ENCODE measurements at regions not wholly inside any gene's neighbourhood (a gene's known extent, or its start where the extent isn't known, plus 50 kb on each side); places are given as distances from the start of the nearest gene placed in this dataset.

GRCh38 chr4:53931461-53931961 lies 132.9 kb downstream of the CHIC2 start:
- intact Hi-C loops (cut with micrococcal nuclease), result loop anchor here (2.0 kb wide), 1 partner anchor 159 kb away; no protein-coding TSS in a partner anchor
- no peak for DNase-seq (ENCODE audit: low spot score)
- no peaks in the 10 kb centered on the region for H3K36me3 Mint-ChIP-seq (ENCODE audit: low read depth)
- peaks cover 12% of the 10 kb centered on the region for H3K27me3 Mint-ChIP-seq (ENCODE audit: low read depth)
- H3K4me1 Mint-ChIP-seq (ENCODE audit: low read depth), result no peaks in the 10 kb centered on the region
- no peak overlapping the region for H3K27ac Mint-ChIP-seq
- H3K4me3 Mint-ChIP-seq (ENCODE audit: low read depth), result no peak overlapping the region
- no peaks in the 10 kb centered on the region for H3K9me3 Mint-ChIP-seq

- no peak for DNase-seq (ENCODE audit: low spot score)
- no peaks in the 10 kb centered on the region for H3K4me1 Mint-ChIP-seq (ENCODE audit: low read depth)
- intact Hi-C loops (cut with micrococcal nuclease), result loop anchor here (1.0 to 10.0 kb wide), 3 partner anchors 161 to 915 kb away; no protein-coding TSS in a partner anchor
- H3K36me3 Mint-ChIP-seq (ENCODE audit: low read depth), result no peaks in the 10 kb centered on the region
- H3K4me3 Mint-ChIP-seq (ENCODE audit: low read depth), result no peak overlapping the region
- H3K27me3 Mint-ChIP-seq (ENCODE audit: low read depth), result peaks cover 11% of the 10 kb centered on the region
- H3K27ac Mint-ChIP-seq, result no peak overlapping the region
- no peaks in the 10 kb centered on the region for H3K9me3 Mint-ChIP-seq
These were observed 134.2 kb downstream of the CHIC2 start for GRCh38 chr4:53929955-53930798.

GRCh38 chr4:53929311-53929710 lies 135.1 kb downstream of the CHIC2 start:
- Mint-ChIP-seq H3K27me3 (ENCODE audit: low read depth) (peaks cover 12% of the 10 kb centered on the region), H3K36me3 (ENCODE audit: low read depth) (no peaks in the 10 kb centered on the region), H3K9me3 (no peaks in the 10 kb centered on the region), H3K4me1 (ENCODE audit: low read depth) (no peaks in the 10 kb centered on the region), H3K4me3 (ENCODE audit: low read depth) (no peak overlapping the region), H3K27ac (no peak overlapping the region)
- intact Hi-C loops (cut with micrococcal nuclease), result loop anchor here (10.0 kb wide), 1 partner anchor 915 kb away; no protein-coding TSS in a partner anchor
- no peak for DNase-seq (ENCODE audit: low spot score)

- Mint-ChIP-seq H3K4me1 (ENCODE audit: low read depth) (no peaks in the 10 kb centered on the region), H3K27me3 (ENCODE audit: low read depth) (peaks cover 16% of the 10 kb centered on the region), H3K36me3 (ENCODE audit: low read depth) (no peaks in the 10 kb centered on the region), H3K27ac (no peak overlapping the region), H3K9me3 (no peaks in the 10 kb centered on the region), H3K4me3 (ENCODE audit: low read depth) (no peak overlapping the region)
- DNase-seq (ENCODE audit: low spot score), result no peak
- intact Hi-C loops (cut with micrococcal nuclease), result loop anchor here (10.0 kb wide), 1 partner anchor 914 kb away; no protein-coding TSS in a partner anchor
These were observed 135.6 kb downstream of the CHIC2 start for GRCh38 chr4:53928825-53929224.

GRCh38 chr4:53925050-53925605 lies 139.3 kb downstream of the CHIC2 start:
- intact Hi-C loops (cut with micrococcal nuclease), result loop anchor here (10.0 kb wide), 1 partner anchor 910 kb away; no protein-coding TSS in a partner anchor
- H3K4me3 Mint-ChIP-seq (ENCODE audit: low read depth), result no peak overlapping the region
- no peak overlapping the region for H3K27ac Mint-ChIP-seq
- H3K9me3 Mint-ChIP-seq, result no peaks in the 10 kb centered on the region
- peaks cover 14% of the 10 kb centered on the region for H3K27me3 Mint-ChIP-seq (ENCODE audit: low read depth)
- no peak for DNase-seq (ENCODE audit: low spot score)
- no peaks in the 10 kb centered on the region for H3K36me3 Mint-ChIP-seq (ENCODE audit: low read depth)
- H3K4me1 Mint-ChIP-seq (ENCODE audit: low read depth), result no peaks in the 10 kb centered on the region

- H3K9me3 Mint-ChIP-seq, result no peaks in the 10 kb centered on the region
- H3K36me3 Mint-ChIP-seq (ENCODE audit: low read depth), result no peaks in the 10 kb centered on the region
- no peak for DNase-seq (ENCODE audit: low spot score)
- intact Hi-C loops (cut with micrococcal nuclease), result loop anchor here (10.0 kb wide), 1 partner anchor 910 kb away; no protein-coding TSS in a partner anchor
- no peak overlapping the region for H3K4me3 Mint-ChIP-seq (ENCODE audit: low read depth)
- no peak overlapping the region for H3K27ac Mint-ChIP-seq
- H3K27me3 Mint-ChIP-seq (ENCODE audit: low read depth), result peaks cover 16% of the 10 kb centered on the region
- no peaks in the 10 kb centered on the region for H3K4me1 Mint-ChIP-seq (ENCODE audit: low read depth)
These were observed 139.9 kb downstream of the CHIC2 start for GRCh38 chr4:53924333-53925049.

- intact Hi-C loops (cut with micrococcal nuclease), result loop anchor here (10.0 kb wide), 1 partner anchor 909 kb away; no protein-coding TSS in a partner anchor
These were observed 140.5 kb downstream of the CHIC2 start for GRCh38 chr4:53923921-53924320.

GRCh38 chr4:53921856-53922255 lies 142.5 kb downstream of the CHIC2 start:
- no peak overlapping the region for H3K4me3 Mint-ChIP-seq (ENCODE audit: low read depth)
- DNase-seq (ENCODE audit: low spot score), result no peak
- intact Hi-C loops (cut with micrococcal nuclease), result loop anchor here (10.0 kb wide), 1 partner anchor 907 kb away; no protein-coding TSS in a partner anchor
- H3K27me3 Mint-ChIP-seq (ENCODE audit: low read depth), result peaks cover 19% of the 10 kb centered on the region
- H3K4me1 Mint-ChIP-seq (ENCODE audit: low read depth), result peaks cover 5% of the 10 kb centered on the region
- no peak overlapping the region for H3K27ac Mint-ChIP-seq
- H3K36me3 Mint-ChIP-seq (ENCODE audit: low read depth), result no peaks in the 10 kb centered on the region
- no peaks in the 10 kb centered on the region for H3K9me3 Mint-ChIP-seq

More at GRCh38 chr4:53923921-53924320, 140.5 kb downstream of the CHIC2 start:
- peaks cover 19% of the 10 kb centered on the region for H3K27me3 Mint-ChIP-seq (ENCODE audit: low read depth)
- no peaks in the 10 kb centered on the region for H3K4me1 Mint-ChIP-seq (ENCODE audit: low read depth)
- H3K36me3 Mint-ChIP-seq (ENCODE audit: low read depth), result no peaks in the 10 kb centered on the region
- H3K9me3 Mint-ChIP-seq, result no peaks in the 10 kb centered on the region
- no peak overlapping the region for H3K27ac Mint-ChIP-seq
- no peak for DNase-seq (ENCODE audit: low spot score)
- H3K4me3 Mint-ChIP-seq (ENCODE audit: low read depth), result no peak overlapping the region

GRCh38 chr4:53920883-53921282 lies 143.5 kb downstream of the CHIC2 start:
- Mint-ChIP-seq H3K27me3 (ENCODE audit: low read depth) (peaks cover 15% of the 10 kb centered on the region), H3K4me3 (ENCODE audit: low read depth) (no peak overlapping the region), H3K4me1 (ENCODE audit: low read depth) (peaks cover 5% of the 10 kb centered on the region), H3K9me3 (no peaks in the 10 kb centered on the region), H3K27ac (no peak overlapping the region), H3K36me3 (ENCODE audit: low read depth) (no peaks in the 10 kb centered on the region)
- intact Hi-C loops (cut with micrococcal nuclease), result loop anchor here (10.0 kb wide), 1 partner anchor 906 kb away; no protein-coding TSS in a partner anchor
- DNase-seq (ENCODE audit: low spot score), result no peak

GRCh38 chr4:53920116-53920515 lies 144.3 kb downstream of the CHIC2 start:
- H3K27ac Mint-ChIP-seq, result no peak overlapping the region
- intact Hi-C loops (cut with micrococcal nuclease), result loop anchor here (10.0 kb wide), 1 partner anchor 905 kb away; no protein-coding TSS in a partner anchor
- H3K9me3 Mint-ChIP-seq, result no peaks in the 10 kb centered on the region
- no peaks in the 10 kb centered on the region for H3K36me3 Mint-ChIP-seq (ENCODE audit: low read depth)
- H3K4me3 Mint-ChIP-seq (ENCODE audit: low read depth), result no peak overlapping the region
- peaks cover 5% of the 10 kb centered on the region for H3K4me1 Mint-ChIP-seq (ENCODE audit: low read depth)
- peaks cover 15% of the 10 kb centered on the region for H3K27me3 Mint-ChIP-seq (ENCODE audit: low read depth)
- DNase-seq (ENCODE audit: low spot score), result no peak

- no peak overlapping the region for H3K27ac Mint-ChIP-seq
- H3K36me3 Mint-ChIP-seq (ENCODE audit: low read depth), result no peaks in the 10 kb centered on the region
- H3K4me1 Mint-ChIP-seq (ENCODE audit: low read depth), result peaks cover 7% of the 10 kb centered on the region
- H3K9me3 Mint-ChIP-seq, result no peaks in the 10 kb centered on the region
- no peak for DNase-seq (ENCODE audit: low spot score)
- intact Hi-C loops (cut with micrococcal nuclease), result no loop called here
- peaks cover 12% of the 10 kb centered on the region for H3K27me3 Mint-ChIP-seq (ENCODE audit: low read depth)
- H3K4me3 Mint-ChIP-seq (ENCODE audit: low read depth), result no peak overlapping the region
These were observed 144.9 kb downstream of the CHIC2 start for GRCh38 chr4:53919535-53919934.

GRCh38 chr4:53917729-53918128 lies 146.7 kb downstream of the CHIC2 start:
- no peaks in the 10 kb centered on the region for H3K36me3 Mint-ChIP-seq (ENCODE audit: low read depth)
- peaks cover 8% of the 10 kb centered on the region for H3K27me3 Mint-ChIP-seq (ENCODE audit: low read depth)
- H3K27ac Mint-ChIP-seq, result no peak overlapping the region
- peaks cover 12% of the 10 kb centered on the region for H3K4me1 Mint-ChIP-seq (ENCODE audit: low read depth)
- DNase-seq (ENCODE audit: low spot score), result no peak
- no peak overlapping the region for H3K4me3 Mint-ChIP-seq (ENCODE audit: low read depth)
- H3K9me3 Mint-ChIP-seq, result no peaks in the 10 kb centered on the region
- intact Hi-C loops (cut with micrococcal nuclease), result no loop called here
